Kidney (tissue), 13 donors: ENCODE measurements at regions not wholly inside any gene's neighbourhood (a gene's known extent, or its start where the extent isn't known, plus 50 kb on each side); places are given as distances from the start of the nearest gene placed in this dataset.
A peak's percentile ranks its signal among the peaks of the same experiment; 100 is the strongest.
"Not testable (repeated sequence)": the region's sequence is repeated elsewhere in the genome, so short reads cannot be mapped to it uniquely, and the experiment has no call there.

Experiments used
- DNase-seq, 5 donors: peaks; one replicate each; pipeline ENCODE4 v3.0.0-alpha.2; 2013 to 2020
- FAIRE-seq: peaks from 2 replicates; lab custom pipeline; 2012; peaks lifted over from hg19 to GRCh38; lab: Jason Lieb, UNC
- H3K27ac ChIP-seq, 2 donors: one replicate each; pipeline ENCODE4 v1.7.0; 2013; ENCODE audit warnings: low read depth in 2 of 2, low read length in 2 of 2, inconsistent platforms in 1 of 2
- H3K27me3 ChIP-seq: one replicate; pipeline ENCODE4 v1.7.1; 2013; ENCODE audit warnings: low read length, inconsistent platforms; ENCODE audit not compliant: control insufficient read depth, insufficient read depth
- H3K36me3 ChIP-seq, 3 donors: one replicate each; pipeline versions ENCODE4 v1.7.0 to v1.7.1; 2013; ENCODE audit warnings: low read length in 3 of 3, control low read depth in 1 of 3, inconsistent platforms in 1 of 3; ENCODE audit not compliant: insufficient read depth in 3 of 3, control insufficient read depth in 2 of 3
- H3K4me1 ChIP-seq, 3 donors: one replicate each; pipeline versions ENCODE4 v1.7.0 to v1.7.1; 2013; ENCODE audit warnings: low read length in 3 of 3, inconsistent platforms in 1 of 3, low read depth in 1 of 3; ENCODE audit not compliant: control insufficient read depth in 2 of 3, insufficient read depth in 2 of 3
- H3K4me3 ChIP-seq, 3 donors: one replicate each; pipeline versions ENCODE4 v1.7.0 to v1.8.1; 2013; ENCODE audit warnings: low read length in 3 of 3, control low read depth in 1 of 3, inconsistent platforms in 1 of 3
- H3K9ac ChIP-seq, 3 donors: one replicate each; pipeline versions ENCODE4 v1.7.0 to v1.7.1; 2013; ENCODE audit warnings: low read length in 3 of 3, control low read depth in 1 of 3, inconsistent platforms in 1 of 3
- H3K9me3 ChIP-seq, 3 donors: one replicate each; pipeline versions ENCODE4 v1.7.0 to v1.7.1; 2013; ENCODE audit warnings: low read length in 3 of 3, control low read depth in 1 of 3, inconsistent platforms in 1 of 3; ENCODE audit not compliant: control insufficient read depth in 2 of 3, insufficient read depth in 1 of 3
- intact Hi-C: fragments of 100-400 bp; cut with DNase I; formaldehyde crosslinking; loops from one replicate; pipeline ENCODE4 v1.11.1; 2022
- TF ChIP-seq, protein P1 (sequence below): IDR thresholded peaks from 3 replicates; pipeline ENCODE4 v1.5.1; 2012; ENCODE audit warnings: mild to moderate bottlenecking, moderate library complexity, borderline replicate concordance; ENCODE audit not compliant: insufficient read depth; ENCODE audit errors: extremely low read depth
- donor health status: control.
- donor health status: control.
- donor health status: control.
- donor health status: control.
- donor health status: control.
- donor health status: DM: yes; HTN: yes; CAD: no.
- donor health status: Normal renal cell carcinoma (clear cell type).

DNA sequence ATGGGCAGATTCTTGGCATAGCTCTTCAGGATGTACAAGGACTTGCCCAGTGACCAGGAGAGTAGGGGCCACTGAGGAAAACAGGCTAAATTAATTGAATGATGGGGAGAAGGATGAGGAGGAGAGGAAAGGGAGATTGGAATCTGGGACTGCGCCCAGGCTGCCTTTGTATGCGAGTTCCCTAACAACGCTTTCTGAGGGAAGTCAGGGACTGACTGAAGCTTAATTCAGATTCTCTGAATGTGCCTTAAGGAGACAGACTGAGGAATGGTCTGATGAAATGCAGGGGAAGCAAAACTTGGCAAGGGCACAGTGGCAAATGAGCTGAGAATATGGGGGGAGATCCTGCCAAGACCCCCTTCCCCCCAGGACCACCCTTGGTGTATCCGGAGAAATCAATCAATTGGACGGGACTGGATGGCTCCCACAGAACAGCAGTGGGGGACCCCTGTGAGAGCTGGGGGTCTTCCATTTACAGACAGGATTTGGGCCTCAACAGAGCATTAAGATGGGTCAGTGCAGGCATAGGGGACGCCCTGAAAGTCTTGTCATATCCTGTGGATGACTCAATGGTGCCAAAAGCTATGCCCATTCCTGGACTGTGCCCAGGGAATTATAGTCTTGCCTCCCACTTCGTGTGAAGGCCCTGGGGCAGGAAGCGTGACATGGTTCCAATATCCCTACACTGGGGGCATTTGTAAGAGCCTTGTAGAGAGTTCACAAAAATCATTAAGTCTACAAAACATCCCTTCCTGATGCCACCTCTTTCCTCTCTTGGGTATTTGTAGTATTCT, 215.5 kb upstream of the TNC start:
- TF ChIP-seq, protein P1, sequence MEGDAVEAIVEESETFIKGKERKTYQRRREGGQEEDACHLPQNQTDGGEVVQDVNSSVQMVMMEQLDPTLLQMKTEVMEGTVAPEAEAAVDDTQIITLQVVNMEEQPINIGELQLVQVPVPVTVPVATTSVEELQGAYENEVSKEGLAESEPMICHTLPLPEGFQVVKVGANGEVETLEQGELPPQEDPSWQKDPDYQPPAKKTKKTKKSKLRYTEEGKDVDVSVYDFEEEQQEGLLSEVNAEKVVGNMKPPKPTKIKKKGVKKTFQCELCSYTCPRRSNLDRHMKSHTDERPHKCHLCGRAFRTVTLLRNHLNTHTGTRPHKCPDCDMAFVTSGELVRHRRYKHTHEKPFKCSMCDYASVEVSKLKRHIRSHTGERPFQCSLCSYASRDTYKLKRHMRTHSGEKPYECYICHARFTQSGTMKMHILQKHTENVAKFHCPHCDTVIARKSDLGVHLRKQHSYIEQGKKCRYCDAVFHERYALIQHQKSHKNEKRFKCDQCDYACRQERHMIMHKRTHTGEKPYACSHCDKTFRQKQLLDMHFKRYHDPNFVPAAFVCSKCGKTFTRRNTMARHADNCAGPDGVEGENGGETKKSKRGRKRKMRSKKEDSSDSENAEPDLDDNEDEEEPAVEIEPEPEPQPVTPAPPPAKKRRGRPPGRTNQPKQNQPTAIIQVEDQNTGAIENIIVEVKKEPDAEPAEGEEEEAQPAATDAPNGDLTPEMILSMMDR = no peak
- H3K4me1 ChIP-seq = no peaks in the 10 kb centered on the region
- intact Hi-C loops = no loop called here
- peaks cover 0 to 6% (median 0%) of the 10 kb centered on the region in 3 donors for H3K9me3 ChIP-seq
- H3K9ac ChIP-seq = no peak overlapping the region
- H3K36me3 ChIP-seq = no peaks in the 10 kb centered on the region
- no peak overlapping the region for H3K27ac ChIP-seq
- FAIRE-seq (no peak), DNase-seq (no peak)
- H3K27me3 ChIP-seq = no peaks in the 10 kb centered on the region
- no peak overlapping the region for H3K4me3 ChIP-seq

DNA sequence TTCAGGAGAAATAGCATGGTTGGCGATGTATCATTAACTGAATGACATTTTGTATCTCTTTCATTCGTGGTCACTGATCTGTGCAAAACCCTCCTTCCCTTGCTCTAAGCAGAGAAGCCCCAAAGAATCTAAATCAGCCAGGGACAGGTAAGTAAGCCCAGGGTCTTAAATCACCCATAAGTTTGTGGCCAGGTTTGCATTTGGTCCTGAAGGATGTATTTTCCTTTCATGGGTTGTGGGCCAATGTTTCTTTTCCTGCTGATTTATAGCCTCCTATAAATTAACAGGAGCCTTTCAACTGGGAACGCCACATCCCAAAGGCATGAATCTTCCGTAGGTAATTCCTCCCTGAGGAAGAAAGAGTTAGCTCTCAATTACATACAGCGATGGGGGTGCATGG, 217.5 kb upstream of the TNC start:
- H3K4me1 ChIP-seq = no peaks in the 10 kb centered on the region
- no peaks in the 10 kb centered on the region for H3K27me3 ChIP-seq
- FAIRE-seq (no peak), DNase-seq (peak in 3 of 5 donors; percentile 54 to 83 (median 78))
- no peaks in the 10 kb centered on the region for H3K36me3 ChIP-seq
- intact Hi-C loops = no loop called here
- TF ChIP-seq, protein P1 = no peak
- no peak overlapping the region for H3K27ac ChIP-seq
- H3K9me3 ChIP-seq = peaks cover 0 to 6% (median 2%) of the 10 kb centered on the region in 3 donors
- no peak overlapping the region for H3K9ac ChIP-seq
- no peak overlapping the region for H3K4me3 ChIP-seq

DNA sequence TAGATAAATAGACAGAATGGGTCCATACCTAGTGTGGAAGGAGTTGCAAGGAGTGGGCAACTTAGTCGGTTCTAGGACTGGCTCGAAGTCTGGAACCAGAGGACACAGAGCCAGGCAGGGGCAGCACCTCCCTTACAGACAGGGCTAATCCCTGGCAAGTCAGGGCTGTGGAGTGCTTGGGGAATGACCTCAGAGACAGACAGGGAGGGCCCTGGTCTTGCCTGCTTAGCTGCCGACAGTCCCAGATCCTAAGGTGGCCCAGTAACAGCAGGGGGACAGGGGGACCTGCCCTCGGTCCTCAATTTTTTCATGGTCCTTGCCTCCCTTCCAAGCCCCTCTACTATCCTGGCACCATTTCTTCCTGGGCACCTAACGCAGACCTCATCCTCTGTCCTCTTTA, 222.4 kb upstream of the TNC start:
- intact Hi-C loops = no loop called here
- Histone ChIP-seq H3K27me3 (no peaks in the 10 kb centered on the region), H3K4me3 (no peak overlapping the region), H3K4me1 (no peaks in the 10 kb centered on the region), H3K9ac (no peak overlapping the region), H3K27ac (no peak overlapping the region), H3K9me3 (peaks cover 0 to 6% (median 2%) of the 10 kb centered on the region in 3 donors), H3K36me3 (no peaks in the 10 kb centered on the region)
- TF ChIP-seq, protein P1 = no peak
- FAIRE-seq (no peak), DNase-seq (no peak)

DNA sequence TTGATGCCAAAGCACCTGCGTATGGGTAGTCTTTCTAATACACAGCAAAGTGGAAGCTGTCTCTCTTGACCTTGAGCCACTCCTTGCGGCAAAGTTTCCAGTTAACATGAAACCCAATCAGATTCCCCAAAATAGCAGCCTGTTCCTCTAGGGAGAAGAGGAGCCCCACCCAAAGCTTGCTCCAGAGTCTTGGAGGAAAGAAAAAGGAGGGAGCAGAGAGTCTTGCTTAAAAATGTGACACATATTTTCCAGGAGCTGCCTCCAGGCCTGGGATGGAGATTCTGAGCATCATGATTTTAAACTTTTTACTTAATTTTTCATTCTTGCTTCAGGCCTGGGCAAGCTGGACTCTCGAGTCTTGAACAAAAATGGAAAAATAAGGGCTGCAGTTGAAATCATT, 223.5 kb upstream of the TNC start:
- no peak for FAIRE-seq
- Histone ChIP-seq H3K9me3 (peaks cover 0 to 2% (median 0%) of the 10 kb centered on the region in 3 donors), H3K27me3 (no peaks in the 10 kb centered on the region), H3K36me3 (no peaks in the 10 kb centered on the region), H3K9ac (no peak overlapping the region), H3K27ac (peak overlapping the region in 1 of 2 donors; percentile 8), H3K4me1 (no peaks in the 10 kb centered on the region), H3K4me3 (no peak overlapping the region)
- no peak for DNase-seq
- TF ChIP-seq, protein P1 = no peak
- intact Hi-C loops = no loop called here

- FAIRE-seq = not testable (repeated sequence)
Measured at GRCh38 chr9:115347776-115348175, 229.8 kb upstream of the TNC start.

More at GRCh38 chr9:115347776-115348175, 229.8 kb upstream of the TNC start:
- H3K4me3 ChIP-seq, H3K27me3 ChIP-seq, H3K9ac ChIP-seq, intact Hi-C loops, DNase-seq, H3K9me3 ChIP-seq, H3K4me1 ChIP-seq, H3K36me3 ChIP-seq, H3K27ac ChIP-seq: not testable (repeated sequence)
